ENCODE measurements at regions not wholly inside any gene's neighbourhood (a gene's known extent, or its start where the extent isn't known, plus 50 kb on each side); places are given as distances from the start of the nearest gene placed in this dataset.

DNA sequence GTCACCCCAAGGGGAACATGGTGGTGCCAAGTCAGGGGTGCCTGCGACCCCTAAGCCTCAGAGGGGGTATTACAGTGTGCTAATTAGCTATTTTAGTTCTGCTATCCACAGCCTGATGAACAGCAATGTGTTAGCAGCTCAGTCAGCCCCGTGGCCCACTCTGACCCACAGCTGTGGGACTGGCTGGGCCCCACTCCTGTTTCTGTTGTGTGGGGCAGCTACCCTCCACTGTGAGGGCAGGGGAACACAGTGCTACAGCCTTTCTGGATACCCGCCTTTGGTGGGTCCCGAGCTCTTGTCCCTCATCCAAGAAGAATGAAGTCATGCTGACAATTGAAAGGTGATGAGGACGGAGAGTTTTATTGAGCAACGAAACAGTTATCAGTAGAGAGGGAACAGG lies 152.5 kb upstream of the GGTLC1 start:
- H3K27ac ChIP-seq (ENCODE audit: insufficient read depth, low read length, poor library complexity, severe bottlenecking), result no peak overlapping the region
- H3K36me3 ChIP-seq (ENCODE audit: control insufficient read depth, insufficient read depth, low read length), result no peaks in the 10 kb centered on the region
- no peaks in the 10 kb centered on the region for H3K4me1 ChIP-seq (ENCODE audit: control insufficient read depth, insufficient read depth, low read length, poor library complexity, severe bottlenecking)
- no peaks in the 10 kb centered on the region for H3K9me3 ChIP-seq (ENCODE audit: control insufficient read depth, low read length)
- no peak overlapping the region for H3K4me3 ChIP-seq (ENCODE audit: insufficient read depth, low read depth, low read length, poor library complexity, severe bottlenecking)
- H3K27me3 ChIP-seq (replicated peaks; ENCODE audit: control insufficient read depth, insufficient read depth, low read length, poor library complexity, severe bottlenecking), result no peaks in the 10 kb centered on the region
- DNase-seq, result no peak

DNA sequence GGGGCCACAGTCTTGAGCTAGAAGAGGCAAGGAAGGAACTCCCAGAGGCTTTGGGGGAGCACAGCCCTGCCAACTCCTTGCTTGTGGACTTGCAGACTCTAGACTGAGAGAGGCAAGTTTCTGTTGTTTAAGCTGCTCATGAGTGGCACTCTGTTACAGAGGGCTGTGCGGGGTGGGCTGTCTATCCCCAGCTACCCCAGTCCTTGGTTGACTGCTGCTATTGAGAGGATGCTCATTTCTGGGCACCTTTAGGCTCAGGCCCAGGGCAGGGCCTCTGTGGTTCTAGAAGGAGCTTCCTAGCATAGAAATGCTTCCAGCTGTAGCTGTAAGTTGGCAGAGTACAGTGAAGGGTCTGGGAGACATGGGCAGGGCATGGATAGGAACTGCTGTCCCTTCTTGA lies 151.3 kb upstream of the GGTLC1 start:
- DNase-seq, result no peak
- Histone ChIP-seq H3K4me1 (ENCODE audit: control insufficient read depth, insufficient read depth, low read length, poor library complexity, severe bottlenecking) (no peaks in the 10 kb centered on the region), H3K27ac (ENCODE audit: insufficient read depth, low read length, poor library complexity, severe bottlenecking) (no peak overlapping the region), H3K9me3 (ENCODE audit: control insufficient read depth, low read length) (no peaks in the 10 kb centered on the region), H3K36me3 (ENCODE audit: control insufficient read depth, insufficient read depth, low read length) (no peaks in the 10 kb centered on the region), H3K4me3 (ENCODE audit: insufficient read depth, low read depth, low read length, poor library complexity, severe bottlenecking) (no peak overlapping the region), H3K27me3 (replicated peaks; ENCODE audit: control insufficient read depth, insufficient read depth, low read length, poor library complexity, severe bottlenecking) (no peaks in the 10 kb centered on the region)

DNA sequence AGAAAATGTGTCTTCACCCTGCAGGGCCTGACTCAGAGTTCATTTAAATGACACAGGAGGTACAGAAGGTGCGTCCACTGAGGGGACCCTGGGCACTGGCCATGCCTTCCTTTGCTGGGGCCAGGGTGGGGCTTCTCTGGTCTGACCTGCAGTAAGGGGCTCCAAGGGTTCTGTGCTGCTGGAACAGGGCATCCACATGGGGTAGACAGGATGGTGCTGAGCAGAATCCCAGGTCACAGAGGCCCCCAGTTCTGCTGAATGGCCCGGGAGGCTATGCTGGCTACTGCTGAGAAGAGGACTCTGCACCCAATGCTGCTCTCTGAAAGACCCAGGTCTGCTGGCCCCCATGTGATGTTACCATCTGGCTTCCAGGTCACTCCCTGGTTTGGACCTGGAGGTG lies 150.4 kb upstream of the GGTLC1 start:
- Histone ChIP-seq H3K4me3 (ENCODE audit: insufficient read depth, low read depth, low read length, poor library complexity, severe bottlenecking) (no peak overlapping the region), H3K9me3 (ENCODE audit: control insufficient read depth, low read length) (no peaks in the 10 kb centered on the region), H3K4me1 (ENCODE audit: control insufficient read depth, insufficient read depth, low read length, poor library complexity, severe bottlenecking) (no peaks in the 10 kb centered on the region), H3K27ac (ENCODE audit: insufficient read depth, low read length, poor library complexity, severe bottlenecking) (no peak overlapping the region), H3K36me3 (ENCODE audit: control insufficient read depth, insufficient read depth, low read length) (no peaks in the 10 kb centered on the region), H3K27me3 (replicated peaks; ENCODE audit: control insufficient read depth, insufficient read depth, low read length, poor library complexity, severe bottlenecking) (no peaks in the 10 kb centered on the region)
- no peak for DNase-seq

DNA sequence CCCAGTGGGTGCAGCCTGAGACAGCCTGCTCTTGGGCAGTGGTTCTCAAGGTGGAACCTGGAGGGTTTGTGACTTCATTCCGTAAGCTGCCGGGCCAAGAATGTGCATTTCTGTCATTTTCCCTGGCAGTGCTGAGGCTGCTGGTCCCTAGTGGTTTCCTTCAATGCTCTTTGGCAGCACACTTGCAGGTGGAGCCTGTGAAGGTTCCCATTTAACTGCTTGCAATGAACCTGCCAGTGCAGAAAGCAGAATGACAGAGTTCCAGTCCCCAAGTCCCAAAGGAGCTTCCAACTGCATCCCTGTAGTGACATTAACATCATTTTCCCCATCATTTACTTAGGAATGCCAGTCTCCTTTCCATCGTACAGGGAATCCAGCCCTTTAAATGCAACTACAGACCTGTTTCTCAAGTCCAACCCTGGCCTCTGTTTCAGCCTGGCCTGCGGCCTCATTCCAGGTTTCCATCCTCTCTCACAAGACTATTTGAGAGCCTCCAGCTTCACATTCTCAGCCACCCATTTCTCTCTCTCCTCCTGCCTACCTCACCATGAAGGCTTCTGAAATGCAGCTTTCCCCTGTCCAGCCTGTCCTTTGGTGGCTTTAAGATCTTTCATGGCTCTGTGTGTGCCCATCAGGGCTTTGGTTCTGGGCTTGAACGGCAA lies 149.7 kb upstream of the GGTLC1 start:
- Histone ChIP-seq H3K36me3 (ENCODE audit: control insufficient read depth, insufficient read depth, low read length) (no peaks in the 10 kb centered on the region), H3K4me1 (ENCODE audit: control insufficient read depth, insufficient read depth, low read length, poor library complexity, severe bottlenecking) (no peaks in the 10 kb centered on the region), H3K27ac (ENCODE audit: insufficient read depth, low read length, poor library complexity, severe bottlenecking) (no peak overlapping the region), H3K27me3 (replicated peaks; ENCODE audit: control insufficient read depth, insufficient read depth, low read length, poor library complexity, severe bottlenecking) (no peaks in the 10 kb centered on the region), H3K4me3 (ENCODE audit: insufficient read depth, low read depth, low read length, poor library complexity, severe bottlenecking) (no peak overlapping the region), H3K9me3 (ENCODE audit: control insufficient read depth, low read length) (no peaks in the 10 kb centered on the region)
- DNase-seq, result no peak

GRCh38 chr20:24136659-24137246 lies 148.2 kb upstream of the GGTLC1 start:
- H3K27ac ChIP-seq (ENCODE audit: insufficient read depth, low read length, poor library complexity, severe bottlenecking), result no peak overlapping the region

DNA sequence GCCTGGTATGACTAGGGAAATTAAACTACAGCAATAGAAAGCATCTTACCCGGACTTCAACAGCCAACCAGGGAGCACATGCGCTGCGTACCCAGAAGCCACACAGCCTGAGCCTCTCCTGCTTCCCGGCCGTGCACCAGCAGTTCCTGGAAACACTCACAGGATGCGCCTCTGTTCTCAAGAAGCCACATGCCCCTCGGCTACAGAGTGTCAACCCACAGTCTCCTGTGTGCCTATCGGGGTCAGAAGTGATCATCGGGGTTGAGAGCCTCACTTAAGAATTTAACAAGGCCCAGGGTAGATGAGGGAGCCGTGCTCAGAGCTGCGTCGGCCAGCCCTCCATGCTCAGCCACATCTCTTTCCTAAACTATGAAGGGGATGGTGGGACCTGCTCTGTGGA lies 147.2 kb upstream of the GGTLC1 start:
- Histone ChIP-seq H3K36me3 (ENCODE audit: control insufficient read depth, insufficient read depth, low read length) (no peaks in the 10 kb centered on the region), H3K4me3 (ENCODE audit: insufficient read depth, low read depth, low read length, poor library complexity, severe bottlenecking) (no peak overlapping the region), H3K27me3 (replicated peaks; ENCODE audit: control insufficient read depth, insufficient read depth, low read length, poor library complexity, severe bottlenecking) (no peaks in the 10 kb centered on the region), H3K4me1 (ENCODE audit: control insufficient read depth, insufficient read depth, low read length, poor library complexity, severe bottlenecking) (no peaks in the 10 kb centered on the region), H3K9me3 (ENCODE audit: control insufficient read depth, low read length) (no peaks in the 10 kb centered on the region), H3K27ac (ENCODE audit: insufficient read depth, low read length, poor library complexity, severe bottlenecking) (no peak overlapping the region)
- DNase-seq, result no peak

More at GRCh38 chr20:24136659-24137246, 148.2 kb upstream of the GGTLC1 start:
- no peaks in the 10 kb centered on the region for H3K9me3 ChIP-seq (ENCODE audit: control insufficient read depth, low read length)
- no peaks in the 10 kb centered on the region for H3K27me3 ChIP-seq (replicated peaks; ENCODE audit: control insufficient read depth, insufficient read depth, low read length, poor library complexity, severe bottlenecking)
- no peaks in the 10 kb centered on the region for H3K36me3 ChIP-seq (ENCODE audit: control insufficient read depth, insufficient read depth, low read length)
- H3K4me3 ChIP-seq (ENCODE audit: insufficient read depth, low read depth, low read length, poor library complexity, severe bottlenecking), result no peak overlapping the region
- no peak for DNase-seq
- no peaks in the 10 kb centered on the region for H3K4me1 ChIP-seq (ENCODE audit: control insufficient read depth, insufficient read depth, low read length, poor library complexity, severe bottlenecking)

DNA sequence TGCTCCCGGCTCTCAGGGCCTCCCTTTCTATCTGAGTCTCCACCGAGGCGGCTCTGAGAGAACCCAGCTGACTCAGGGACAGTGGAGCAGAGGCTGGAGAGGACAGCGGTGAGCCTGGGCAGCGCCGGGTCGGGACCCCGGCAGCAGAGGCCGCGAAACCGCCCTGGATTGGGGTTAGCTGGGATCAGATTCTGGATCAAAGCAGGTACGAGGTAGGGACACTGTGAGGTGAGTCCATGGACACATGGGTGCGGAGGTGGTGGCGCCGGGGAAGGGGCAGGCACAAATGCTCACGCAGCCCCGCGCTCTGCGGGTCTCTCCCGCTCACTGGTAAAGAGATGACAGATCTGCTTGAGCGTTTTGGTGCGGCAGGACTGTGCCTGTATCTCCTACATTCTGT lies 146.4 kb upstream of the GGTLC1 start:
- H3K27me3 ChIP-seq (replicated peaks; ENCODE audit: control insufficient read depth, insufficient read depth, low read length, poor library complexity, severe bottlenecking), result no peaks in the 10 kb centered on the region
- H3K27ac ChIP-seq (ENCODE audit: insufficient read depth, low read length, poor library complexity, severe bottlenecking), result no peak overlapping the region
- no peaks in the 10 kb centered on the region for H3K4me1 ChIP-seq (ENCODE audit: control insufficient read depth, insufficient read depth, low read length, poor library complexity, severe bottlenecking)
- DNase-seq, result no peak
- H3K9me3 ChIP-seq (ENCODE audit: control insufficient read depth, low read length), result no peaks in the 10 kb centered on the region
- H3K4me3 ChIP-seq (ENCODE audit: insufficient read depth, low read depth, low read length, poor library complexity, severe bottlenecking), result no peak overlapping the region
- H3K36me3 ChIP-seq (ENCODE audit: control insufficient read depth, insufficient read depth, low read length), result no peaks in the 10 kb centered on the region

- H3K4me1 ChIP-seq (ENCODE audit: control insufficient read depth, insufficient read depth, low read length, poor library complexity, severe bottlenecking), result no peaks in the 10 kb centered on the region
- H3K27me3 ChIP-seq (replicated peaks; ENCODE audit: control insufficient read depth, insufficient read depth, low read length, poor library complexity, severe bottlenecking), result no peaks in the 10 kb centered on the region
- no peak overlapping the region for H3K27ac ChIP-seq (ENCODE audit: insufficient read depth, low read length, poor library complexity, severe bottlenecking)
- H3K36me3 ChIP-seq (ENCODE audit: control insufficient read depth, insufficient read depth, low read length), result no peaks in the 10 kb centered on the region
- no peaks in the 10 kb centered on the region for H3K9me3 ChIP-seq (ENCODE audit: control insufficient read depth, low read length)
- H3K4me3 ChIP-seq (ENCODE audit: insufficient read depth, low read depth, low read length, poor library complexity, severe bottlenecking), result no peak overlapping the region
- no peak for DNase-seq
Observed at GRCh38 chr20:24134284-24134683, 145.7 kb upstream of the GGTLC1 start.

DNA sequence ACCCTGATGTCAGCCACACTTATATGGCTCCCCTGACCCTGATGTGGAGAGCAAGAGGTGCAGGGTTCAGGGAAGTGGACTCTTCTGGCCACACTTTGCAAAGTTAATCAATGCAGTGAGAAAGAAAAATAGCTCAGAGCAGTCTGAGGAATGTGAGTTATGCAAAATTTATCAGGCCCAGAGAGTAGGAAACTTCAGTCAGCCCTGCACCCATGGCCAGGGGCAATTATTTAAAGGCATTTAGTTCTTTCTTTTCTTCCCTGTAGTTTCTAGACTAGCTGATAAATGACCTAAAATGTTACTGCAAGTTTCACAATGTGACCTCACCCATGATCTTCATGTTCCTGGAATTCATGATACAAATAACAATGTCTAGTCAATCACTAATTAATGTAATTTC lies 143.7 kb upstream of the GGTLC1 start:
- H3K27me3 ChIP-seq (replicated peaks; ENCODE audit: control insufficient read depth, insufficient read depth, low read length, poor library complexity, severe bottlenecking), result no peaks in the 10 kb centered on the region
- DNase-seq, result no peak
- no peaks in the 10 kb centered on the region for H3K36me3 ChIP-seq (ENCODE audit: control insufficient read depth, insufficient read depth, low read length)
- no peak overlapping the region for H3K27ac ChIP-seq (ENCODE audit: insufficient read depth, low read length, poor library complexity, severe bottlenecking)
- H3K4me3 ChIP-seq (ENCODE audit: insufficient read depth, low read depth, low read length, poor library complexity, severe bottlenecking), result no peak overlapping the region
- H3K4me1 ChIP-seq (ENCODE audit: control insufficient read depth, insufficient read depth, low read length, poor library complexity, severe bottlenecking), result no peaks in the 10 kb centered on the region
- no peaks in the 10 kb centered on the region for H3K9me3 ChIP-seq (ENCODE audit: control insufficient read depth, low read length)

DNA sequence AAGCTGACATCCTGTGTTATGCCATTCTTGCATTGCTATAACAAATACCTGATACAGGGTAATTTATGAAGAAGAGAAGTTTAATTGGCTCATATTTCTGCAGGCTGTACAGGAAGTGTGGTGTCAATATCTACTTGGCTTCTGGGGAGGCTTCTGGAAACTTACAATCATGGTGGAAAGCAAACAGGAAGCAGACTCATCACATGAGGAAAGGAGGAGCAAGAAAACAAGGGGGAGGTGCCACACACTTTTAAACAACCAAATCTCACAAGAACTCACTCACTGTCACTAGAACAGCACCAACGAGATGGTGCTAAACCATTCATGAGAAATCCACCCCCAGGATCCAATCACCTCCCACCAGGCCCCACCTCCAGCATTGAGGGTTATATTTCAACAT lies 143.1 kb upstream of the GGTLC1 start:
- no peak for DNase-seq
- Histone ChIP-seq H3K4me3 (ENCODE audit: insufficient read depth, low read depth, low read length, poor library complexity, severe bottlenecking) (no peak overlapping the region), H3K27me3 (replicated peaks; ENCODE audit: control insufficient read depth, insufficient read depth, low read length, poor library complexity, severe bottlenecking) (no peaks in the 10 kb centered on the region)

More for the DNA sequence above, 143.1 kb upstream of the GGTLC1 start:
- Histone ChIP-seq H3K27ac (ENCODE audit: insufficient read depth, low read length, poor library complexity, severe bottlenecking) (no peak overlapping the region), H3K4me1 (ENCODE audit: control insufficient read depth, insufficient read depth, low read length, poor library complexity, severe bottlenecking) (no peaks in the 10 kb centered on the region), H3K36me3 (ENCODE audit: control insufficient read depth, insufficient read depth, low read length) (no peaks in the 10 kb centered on the region), H3K9me3 (ENCODE audit: control insufficient read depth, low read length) (no peaks in the 10 kb centered on the region)
